Lower leg skin (tissue), 4 donors: ENCODE measurements at regions not wholly inside any gene's neighbourhood (a gene's known extent, or its start where the extent isn't known, plus 50 kb on each side); places are given as distances from the start of the nearest gene placed in this dataset.
"Not testable (repeated sequence)": the region's sequence is repeated elsewhere in the genome, so short reads cannot be mapped to it uniquely, and the experiment has no call there.

Source experiments
- DNase-seq, 2 donors: peaks; one replicate each; pipeline ENCODE4 v3.0.0-alpha.2; 2019; ENCODE audit warnings: low spot score in 2 of 2
- H3K4me3 ChIP-seq: fragments of 200-600 bp; sonication (generic); 2 replicates; pipeline ENCODE4 v1.5.1; 2017; ENCODE audit warnings: mild to moderate bottlenecking, low read depth; ENCODE audit not compliant: poor library complexity, severe bottlenecking
- CTCF ChIP-seq, 3 donors: fragments of 450-650 bp; IDR thresholded peaks; one replicate each; pipeline ENCODE4 v1.5.1; 2016; ENCODE audit warnings: antibody characterized with exemption in 3 of 3, mild to moderate bottlenecking in 3 of 3, moderate library complexity in 2 of 3
- POLR2A ChIP-seq, 2 donors: fragments of 450-650 bp; IDR thresholded peaks; one replicate each; pipeline ENCODE4 v1.6.1; 2016 to 2017; ENCODE audit warnings: antibody characterized with exemption in 2 of 2, mild to moderate bottlenecking in 1 of 2, moderate library complexity in 1 of 2
- WGBS, 2 donors: methylation state at CpG; one replicate each; pipeline ENCODE4 v1.1.5; 2018; 5-methylcytosine and 5-hydroxymethylcytosine counted together
- intact Hi-C: fragments of 100-400 bp; cut with DNase I; formaldehyde crosslinking; loops from one replicate; pipeline ENCODE4 v1.15.0; 2023; ENCODE audit warnings: low total_unique reads

- no peak for DNase-seq
- intact Hi-C loops = no loop called here
- TF ChIP-seq POLR2A (IDR thresholded peaks at IDR 0.05) = no peak
- TF ChIP-seq CTCF (IDR thresholded peaks at IDR 0.05) = no peak
- no peak overlapping the region for H3K4me3 ChIP-seq
- WGBS, 2 donors = 47 to 54% methylated on average over 1 of the region's 1 CpG
Measured at GRCh38 chr20:1845163-1845523, 50.1 kb upstream of the SIRPA start.

- intact Hi-C loops = no loop called here
Measured at GRCh38 chr20:1844325-1845162, 50.7 kb upstream of the SIRPA start.

GRCh38 chr20:1842281-1842680 lies 52.9 kb upstream of the SIRPA start:
- TF ChIP-seq POLR2A (IDR thresholded peaks at IDR 0.05) (no peak), CTCF (IDR thresholded peaks at IDR 0.05) (no peak)
- WGBS, 2 donors = 91 to 93% methylated on average over 7 of the region's 7 CpGs
- no peak for DNase-seq
- H3K4me3 ChIP-seq = no peak overlapping the region
- intact Hi-C loops = no loop called here

More at GRCh38 chr20:1844325-1845162, 50.7 kb upstream of the SIRPA start:
- H3K4me3 ChIP-seq = no peak overlapping the region
- peak in 1 of 2 donors; percentile 62 for DNase-seq
- 25 to 28% methylated on average over 10 of the region's 10 CpGs for WGBS, 2 donors
- no peak for TF ChIP-seq POLR2A (IDR thresholded peaks at IDR 0.05)
- TF ChIP-seq CTCF (IDR thresholded peaks at IDR 0.05) = no peak

GRCh38 chr20:1841554-1842140 lies 53.6 kb upstream of the SIRPA start:
- DNase-seq = peak in 1 of 2 donors; percentile 45
- no peak overlapping the region for H3K4me3 ChIP-seq
- 56 to 60% methylated on average over 6 of the region's 6 CpGs for WGBS, 2 donors
- intact Hi-C loops = no loop called here
- TF ChIP-seq POLR2A (IDR thresholded peaks at IDR 0.05) (no peak), CTCF (IDR thresholded peaks at IDR 0.05) (no peak)

- intact Hi-C loops = no loop called here
- WGBS, 2 donors = 70 to 78% methylated on average over 7 of the region's 7 CpGs
- H3K4me3 ChIP-seq = no peak overlapping the region
- TF ChIP-seq CTCF (IDR thresholded peaks at IDR 0.05) (no peak), POLR2A (IDR thresholded peaks at IDR 0.05) (no peak)
- no peak for DNase-seq
Measured at GRCh38 chr20:1840817-1841553, 54.2 kb upstream of the SIRPA start.

- DNase-seq, intact Hi-C loops, H3K4me3 ChIP-seq: not testable (repeated sequence)
- 71 to 73% methylated on average over 21 to 23 of the region's 23 CpGs for WGBS, 2 donors
Measured at GRCh38 chr20:1839376-1840317, 55.6 kb upstream of the SIRPA start.
